HepG2 (cell line): ENCODE measurements at regions not wholly inside any gene's neighbourhood (a gene's known extent, or its start where the extent isn't known, plus 50 kb on each side); places are given as distances from the start of the nearest gene placed in this dataset.

Experiments
- ATAC-seq: fragments of 200-7000 bp; cut with Tn5 transposase; 3 replicates; pipeline ENCODE4 v1.9.1; 2020; ENCODE audit warnings: mild to moderate bottlenecking, moderate library complexity
- BruUV-seq: library from RNA; stranded (reverse); fragments of 400-500 nt; replicated peaks from 2 replicates; lab custom pipeline; 2021; lab: Mats Ljungman, UMichigan
- CTCF ChIA-PET: fragments of 300-600 bp; formaldehyde crosslinking; extraction: SDS; loops from one replicate; lab custom pipeline; 2021; ENCODE audit warnings: low total read pairs, inconsistent platforms, low intra/inter-chr PET ratio; lab: Yijun Ruan, JAX
- POLR2A ChIA-PET: fragments of 350-600 bp; sonication (Branson Sonifier 250); formaldehyde crosslinking; loops from one replicate; lab custom pipeline; 2020; ENCODE audit warnings: antibody characterized with exemption, inconsistent platforms; lab: Yijun Ruan, JAX
- DNase-seq: peaks from one replicate; pipeline ENCODE4 v3.0.0-alpha.2; 2015; ENCODE audit warnings: low spot score
- FAIRE-seq: peaks from 3 replicates; lab custom pipeline; 2011; peaks lifted over from hg19 to GRCh38; lab: Jason Lieb, UNC
- H2AFZ ChIP-seq: one replicate; pipeline ENCODE4 v1.6.1; 2011; ENCODE audit warnings: low read length, inconsistent platforms
- H3K27ac ChIP-seq: fragments of 300-600 bp; 3 replicates; pipeline ENCODE4 v1.8.0; 2011; ENCODE audit warnings: mixed run types, mild to moderate bottlenecking, mixed read lengths, low read length, inconsistent platforms; ENCODE audit not compliant: insufficient read depth; ENCODE audit errors: extremely low read length
- H3K27me3 ChIP-seq, 2 experiments: fragments of 200-600 bp in 1 of 2; 2 replicates in 1 of 2; 3 replicates in 1 of 2; pipeline versions ENCODE4 v1.6.0 to v1.8.0; 2011; ENCODE audit warnings: low read length in 2 of 2, mild to moderate bottlenecking in 2 of 2, moderate library complexity in 2 of 2, inconsistent platforms in 1 of 2; ENCODE audit not compliant: insufficient read depth in 2 of 2, control insufficient read depth in 1 of 2
- H3K36me3 ChIP-seq, 2 experiments: fragments of 200-600 bp in 1 of 2; replicated peaks in 1 of 2; 2 replicates in 1 of 2; 3 replicates in 1 of 2; pipeline versions ENCODE4 v1.5.1 to v1.8.0; 2011; ENCODE audit warnings: low read length in 2 of 2, inconsistent platforms in 1 of 2; ENCODE audit not compliant: insufficient read depth in 2 of 2, control insufficient read depth in 1 of 2
- H3K4me1 ChIP-seq: 2 replicates; pipeline ENCODE4 v1.5.1; 2012; ENCODE audit warnings: low read length, inconsistent platforms; ENCODE audit not compliant: insufficient read depth
- H3K4me2 ChIP-seq: 2 replicates; pipeline ENCODE4 v1.6.0; 2011; ENCODE audit warnings: low read depth, low read length, inconsistent platforms
- H3K4me3 ChIP-seq, 3 experiments: fragments of 200-600 bp in 1 of 3; sonication (generic), shearing (Covaris generic) in 1 of 3; replicated peaks in 1 of 3; 2 replicates each; pipeline ENCODE4 v1.5.1; 2011 to 2016; ENCODE audit warnings: low read length in 3 of 3, inconsistent platforms in 2 of 3, low read depth in 2 of 3, mild to moderate bottlenecking in 2 of 3, control low read depth in 1 of 3, mixed read lengths in 1 of 3; ENCODE audit not compliant: insufficient read depth in 1 of 3
- H3K79me2 ChIP-seq: one replicate; pipeline ENCODE4 v1.6.1; 2011; ENCODE audit warnings: low read length, inconsistent platforms; ENCODE audit not compliant: insufficient read depth
- H3K9ac ChIP-seq: 2 replicates; pipeline ENCODE4 v1.6.0; 2011; ENCODE audit warnings: mild to moderate bottlenecking, low read depth, low read length, inconsistent platforms; ENCODE audit not compliant: insufficient read depth
- H3K9me3 ChIP-seq: 2 replicates; pipeline ENCODE4 v1.5.1; 2012; ENCODE audit warnings: mild to moderate bottlenecking, low read length
- H4K20me1 ChIP-seq: 2 replicates; pipeline ENCODE4 v1.6.0; 2011; ENCODE audit warnings: inconsistent platforms, mild to moderate bottlenecking, low read length, moderate library complexity; ENCODE audit not compliant: insufficient read depth
- CBX2 ChIP-seq, 2 experiments: fragments of 200-600 bp in 1 of 2; sonication (generic); formaldehyde crosslinking in 1 of 2; IDR thresholded peaks; 2 replicates each; pipeline versions ENCODE4 v1.7.0 to v1.8.1; 2018 to 2022; ENCODE audit warnings: low read depth in 2 of 2, low read length in 1 of 2, mild to moderate bottlenecking in 1 of 2, missing genetic modification reagents in 1 of 2
- GTF2F1 ChIP-seq: fragments of 150-350 bp; IDR thresholded peaks from 2 replicates; pipeline ENCODE4 v1.6.1; 2014; ENCODE audit warnings: low read length
- RARA ChIP-seq: IDR thresholded peaks from 2 replicates; pipeline ENCODE4 v1.6.1; 2016; ENCODE audit warnings: missing genetic modification reagents, missing compliant biosample characterization
- REXO4 ChIP-seq: sonication (generic); formaldehyde crosslinking; IDR thresholded peaks from 2 replicates; pipeline ENCODE4 v1.8.0; 2022; ENCODE audit warnings: missing genetic modification reagents, mild to moderate bottlenecking, borderline replicate concordance
- SMAD1 ChIP-seq: sonication (generic); formaldehyde crosslinking; IDR thresholded peaks from 2 replicates; pipeline ENCODE4 v1.4.0; 2020; ENCODE audit warnings: missing genetic modification reagents, low read depth, mild to moderate bottlenecking, borderline replicate concordance
- ZFP1 ChIP-seq: IDR thresholded peaks from 2 replicates; pipeline ENCODE4 v1.6.1; 2016
- ZNF292 ChIP-seq: sonication (generic); formaldehyde crosslinking; IDR thresholded peaks from 2 replicates; pipeline ENCODE4 v1.8.1; 2022; ENCODE audit warnings: mild to moderate bottlenecking, low read depth, missing genetic modification reagents, borderline replicate concordance
- ZNF432 ChIP-seq: sonication (generic); formaldehyde crosslinking; IDR thresholded peaks from 2 replicates; pipeline ENCODE4 v1.5.0; 2020; ENCODE audit warnings: missing genetic modification reagents, mild to moderate bottlenecking, borderline replicate concordance
- ZNF709 ChIP-seq: sonication (generic); formaldehyde crosslinking; IDR thresholded peaks from 2 replicates; pipeline ENCODE4 v1.5.0; 2020; ENCODE audit warnings: mild to moderate bottlenecking, missing genetic modification reagents
- WGBS: methylation state at CpG from one replicate; pipeline ENCODE4 v1.1.6; 2017; ENCODE audit warnings: low lambda C conversion rate; 5-methylcytosine and 5-hydroxymethylcytosine counted together
- in situ Hi-C: cut with HindIII; loops from 2 replicates; pipeline ENCODE4 v1.10.0; 2017; ENCODE audit warnings: low pct_unique_long_range_greater_than_20kb; ENCODE audit not compliant: extremely low pct_ligation_motif_present
- intact Hi-C: fragments of 100-400 bp; cut with micrococcal nuclease; formaldehyde crosslinking; loops from one replicate; pipeline ENCODE4 v1.10.0; 2022; ENCODE audit not compliant: unreplicated experiment
- TF ChIP-seq, protein P1 (sequence below): sonication (generic); formaldehyde crosslinking; IDR thresholded peaks from 2 replicates; pipeline ENCODE4 v1.4.0; 2020; ENCODE audit warnings: mild to moderate bottlenecking, missing genetic modification reagents

DNA sequence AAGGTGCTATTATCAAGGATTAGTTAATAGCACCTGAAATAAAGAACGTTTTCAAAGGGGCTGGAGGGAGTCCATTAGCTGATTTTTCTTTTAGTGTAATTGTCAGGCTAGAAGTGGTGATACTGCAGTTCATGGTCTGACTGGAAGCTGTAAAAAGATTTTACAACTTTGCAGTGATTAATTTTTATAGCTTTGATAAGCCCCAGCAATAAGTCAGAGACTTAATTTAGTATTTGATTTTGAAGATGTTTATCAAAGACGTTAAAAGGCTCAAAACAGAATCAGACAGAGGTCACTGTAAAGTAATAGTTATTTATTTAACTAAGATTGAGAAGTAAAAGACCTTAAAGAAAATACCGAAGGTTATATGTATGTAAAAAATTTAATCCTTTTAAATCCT is 165.5 kb upstream of the FMN2 start:
- Histone ChIP-seq H3K27ac (no peak overlapping the region), H3K4me3 (no peak overlapping the region), H3K4me2 (no peak overlapping the region), H3K79me2 (no peaks in the 10 kb centered on the region), H4K20me1 (no peaks in the 10 kb centered on the region), H3K9ac (no peak overlapping the region), H3K9me3 (0 out of 2 replicates have a peak, but pooled peaks cover 3% of the 10 kb centered on the region), H2AFZ (no peak overlapping the region), H3K4me1 (no peaks in the 10 kb centered on the region), H3K36me3 (no peaks in the 10 kb centered on the region), H3K27me3 (no peaks in the 10 kb centered on the region)
- 15% methylated on average over 3 of the region's 3 CpGs for WGBS
- TF ChIP-seq RARA (CRISPR knock-in tag) (no peak), GTF2F1 (no peak), ZNF432 (no peak), CBX2 (IDR thresholded peaks at IDR 0.05; ENCODE audit: low read depth, low read length) (no peak), CBX2 (CRISPR knock-in tag; IDR thresholded peaks at IDR 0.05; ENCODE audit: low read depth) (no peak), SMAD1 (CRISPR knock-in tag) (no peak), ZNF292 (CRISPR knock-in tag) (no peak), ZFP1 (no peak), ZNF709 (CRISPR knock-in tag) (no peak)
- TF ChIP-seq, protein P1, sequence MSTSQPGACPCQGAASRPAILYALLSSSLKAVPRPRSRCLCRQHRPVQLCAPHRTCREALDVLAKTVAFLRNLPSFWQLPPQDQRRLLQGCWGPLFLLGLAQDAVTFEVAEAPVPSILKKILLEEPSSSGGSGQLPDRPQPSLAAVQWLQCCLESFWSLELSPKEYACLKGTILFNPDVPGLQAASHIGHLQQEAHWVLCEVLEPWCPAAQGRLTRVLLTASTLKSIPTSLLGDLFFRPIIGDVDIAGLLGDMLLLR: no peak
- ChIA-PET POLR2A (no interaction called here), CTCF (no interaction called here)
- ATAC-seq: no peak
- intact Hi-C loops (no loop called here), in situ Hi-C loops (no loop called here)
- FAIRE-seq: no peak
- no TSS peak for BruUV-seq
- no peak for DNase-seq

DNA sequence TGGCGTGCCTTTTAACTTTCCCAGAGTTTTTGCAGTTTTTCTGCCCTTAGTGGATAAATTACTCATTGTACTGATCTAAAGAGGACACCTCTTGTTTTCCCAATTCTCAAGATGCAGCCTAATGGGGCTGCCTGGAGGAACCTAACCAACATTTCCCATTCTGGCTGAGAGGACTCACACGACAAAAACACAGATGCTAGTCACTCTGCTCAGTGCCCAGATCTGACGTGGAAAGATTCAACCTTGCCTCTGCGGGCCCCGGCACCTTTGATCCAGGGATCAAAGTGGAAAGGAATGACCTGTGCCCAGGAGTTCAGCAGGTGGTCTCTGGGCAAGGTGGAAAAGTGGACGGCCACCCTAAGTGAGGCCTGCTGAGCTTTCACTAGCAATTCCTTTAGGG is 162.4 kb upstream of the FMN2 start:
- FAIRE-seq: no peak
- no peaks in the 10 kb centered on the region for H4K20me1 ChIP-seq
- no peak for TF ChIP-seq REXO4 (CRISPR knock-in tag)
- H3K27me3 ChIP-seq: no peaks in the 10 kb centered on the region
- intact Hi-C loops (no loop called here), in situ Hi-C loops (no loop called here)
- H3K36me3 ChIP-seq: no peaks in the 10 kb centered on the region
- no peak overlapping the region for H3K4me3 ChIP-seq
- no TSS peak for BruUV-seq
- H2AFZ ChIP-seq: no peak overlapping the region
- ATAC-seq: no peak
- no peak for DNase-seq
- H3K9ac ChIP-seq: no peak overlapping the region
- whole genome bisulfite sequencing: 0% methylated on average over 6 of the region's 6 CpGs
- no peaks in the 10 kb centered on the region for H3K4me1 ChIP-seq
- H3K79me2 ChIP-seq: no peaks in the 10 kb centered on the region
- no peak overlapping the region for H3K4me2 ChIP-seq
- H3K27ac ChIP-seq: no peak overlapping the region
- ChIA-PET CTCF (no interaction called here), POLR2A (no interaction called here)
- 0 out of 2 replicates have a peak, but pooled peaks cover 3% of the 10 kb centered on the region for H3K9me3 ChIP-seq
